ENCODE measurements at regions not wholly inside any gene's neighbourhood (a gene's known extent, or its start where the extent isn't known, plus 50 kb on each side); places are given as distances from the start of the nearest gene placed in this dataset.

DNA sequence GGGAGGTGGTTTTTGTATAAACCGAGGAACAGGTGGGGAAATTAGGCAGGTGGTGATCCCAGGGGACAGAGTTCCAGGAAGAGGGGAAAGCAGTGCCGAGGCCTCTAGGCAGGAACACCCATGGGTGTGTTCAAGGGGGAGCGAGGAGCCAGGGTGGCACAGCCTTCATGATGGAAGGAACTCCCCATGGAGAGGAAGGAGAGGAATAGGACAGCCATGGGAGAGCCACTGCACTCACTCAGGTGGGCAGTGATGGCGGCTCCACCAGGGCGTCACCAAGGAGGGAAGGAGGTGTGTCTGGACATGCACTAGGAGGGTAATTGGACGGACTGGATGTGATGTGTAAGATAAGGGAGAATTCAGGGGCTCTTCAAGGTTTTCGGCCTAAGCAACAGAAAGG is 98.2 kb downstream of the THBS2 start:
- TF ChIP-seq, protein P1, sequence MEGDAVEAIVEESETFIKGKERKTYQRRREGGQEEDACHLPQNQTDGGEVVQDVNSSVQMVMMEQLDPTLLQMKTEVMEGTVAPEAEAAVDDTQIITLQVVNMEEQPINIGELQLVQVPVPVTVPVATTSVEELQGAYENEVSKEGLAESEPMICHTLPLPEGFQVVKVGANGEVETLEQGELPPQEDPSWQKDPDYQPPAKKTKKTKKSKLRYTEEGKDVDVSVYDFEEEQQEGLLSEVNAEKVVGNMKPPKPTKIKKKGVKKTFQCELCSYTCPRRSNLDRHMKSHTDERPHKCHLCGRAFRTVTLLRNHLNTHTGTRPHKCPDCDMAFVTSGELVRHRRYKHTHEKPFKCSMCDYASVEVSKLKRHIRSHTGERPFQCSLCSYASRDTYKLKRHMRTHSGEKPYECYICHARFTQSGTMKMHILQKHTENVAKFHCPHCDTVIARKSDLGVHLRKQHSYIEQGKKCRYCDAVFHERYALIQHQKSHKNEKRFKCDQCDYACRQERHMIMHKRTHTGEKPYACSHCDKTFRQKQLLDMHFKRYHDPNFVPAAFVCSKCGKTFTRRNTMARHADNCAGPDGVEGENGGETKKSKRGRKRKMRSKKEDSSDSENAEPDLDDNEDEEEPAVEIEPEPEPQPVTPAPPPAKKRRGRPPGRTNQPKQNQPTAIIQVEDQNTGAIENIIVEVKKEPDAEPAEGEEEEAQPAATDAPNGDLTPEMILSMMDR (IDR thresholded peaks at IDR 0.05; ENCODE audit: insufficient read depth, low read length, poor library complexity, severe bottlenecking), result no peak
- Histone ChIP-seq H3K27me3 (ENCODE audit: control insufficient read depth, insufficient read depth, low read length) (no peaks in the 10 kb centered on the region), H3K4me3 (ENCODE audit: low read depth, low read length) (no peak overlapping the region), H3K36me3 (ENCODE audit: control insufficient read depth, insufficient read depth, low read length) (no peaks in the 10 kb centered on the region)
- DNase-seq (ENCODE audit: low read depth), result no peak

DNA sequence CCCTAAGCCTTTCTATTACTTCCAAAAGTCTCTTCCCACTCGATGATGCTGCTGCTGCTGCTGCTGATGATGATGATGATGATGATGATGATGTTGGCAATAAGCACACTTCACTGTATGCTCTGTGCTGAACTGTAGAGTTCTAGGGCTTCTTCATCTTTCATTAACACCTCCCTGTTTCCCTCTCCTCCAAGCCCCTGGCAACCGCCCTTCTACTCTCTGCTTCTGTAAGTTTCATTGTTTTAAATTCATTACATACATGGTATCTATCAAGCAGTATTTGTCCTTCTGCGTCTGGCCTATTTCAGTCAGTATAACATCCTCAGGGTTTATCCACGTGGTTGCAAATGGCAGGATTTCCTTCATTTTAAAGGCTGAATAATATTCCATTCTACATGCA is 100.2 kb downstream of the THBS2 start:
- TF ChIP-seq, protein P1 (IDR thresholded peaks at IDR 0.05; ENCODE audit: insufficient read depth, low read length, poor library complexity, severe bottlenecking), result no peak
- Histone ChIP-seq H3K4me3 (ENCODE audit: low read depth, low read length) (no peak overlapping the region), H3K36me3 (ENCODE audit: control insufficient read depth, insufficient read depth, low read length) (no peaks in the 10 kb centered on the region), H3K27me3 (ENCODE audit: control insufficient read depth, insufficient read depth, low read length) (no peaks in the 10 kb centered on the region)
- DNase-seq (ENCODE audit: low read depth), result no peak

DNA sequence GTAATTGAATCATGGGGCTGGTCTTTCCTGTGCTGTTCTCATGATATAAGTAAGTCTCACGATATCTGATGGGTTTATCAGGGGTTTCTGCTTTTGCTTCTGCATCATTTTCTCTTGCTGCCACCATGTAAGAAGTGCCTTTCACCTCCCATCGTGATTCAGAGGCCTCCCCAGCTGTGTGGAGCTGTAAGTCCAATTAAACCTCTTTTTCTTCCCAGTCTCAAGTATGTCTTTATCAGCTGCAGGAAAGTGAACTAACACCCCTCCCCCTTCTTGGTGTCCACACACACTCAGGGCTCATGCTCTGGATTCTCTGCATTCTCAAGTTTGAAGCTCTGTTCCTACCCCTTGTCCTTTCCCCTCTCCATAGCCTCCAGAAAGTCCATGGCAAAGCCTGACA is 107.1 kb downstream of the THBS2 start:
- Histone ChIP-seq H3K27me3 (ENCODE audit: control insufficient read depth, insufficient read depth, low read length) (no peaks in the 10 kb centered on the region), H3K4me3 (ENCODE audit: low read depth, low read length) (no peak overlapping the region), H3K36me3 (ENCODE audit: control insufficient read depth, insufficient read depth, low read length) (no peaks in the 10 kb centered on the region)
- TF ChIP-seq, protein P1 (IDR thresholded peaks at IDR 0.05; ENCODE audit: insufficient read depth, low read length, poor library complexity, severe bottlenecking), result no peak
- DNase-seq (ENCODE audit: low read depth), result no peak

DNA sequence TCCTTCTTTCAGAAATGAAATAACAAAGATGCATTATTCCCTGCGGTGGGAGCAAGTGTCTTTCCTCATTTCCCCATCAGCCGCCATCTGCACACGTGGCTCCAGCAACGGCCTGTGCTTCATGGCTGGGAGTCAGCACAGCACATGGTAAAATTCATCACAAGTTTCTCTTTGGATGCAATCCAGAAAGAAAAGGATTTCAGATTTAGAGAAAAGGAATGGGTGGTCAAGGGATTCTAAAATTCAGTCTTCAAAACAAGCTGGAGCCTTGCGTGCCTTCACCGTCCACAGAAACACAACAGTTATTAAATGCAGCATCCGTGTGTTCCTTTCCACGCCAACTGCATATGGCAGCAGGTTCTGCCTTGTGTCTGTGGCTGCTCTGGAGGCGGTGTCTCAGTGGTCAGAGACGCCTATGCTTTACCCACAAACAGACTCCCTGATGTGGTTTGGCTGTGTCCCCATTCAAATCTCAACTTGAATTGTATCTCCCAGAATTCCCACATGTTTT is 107.6 kb downstream of the THBS2 start:
- TF ChIP-seq, protein P1 (IDR thresholded peaks at IDR 0.05; ENCODE audit: insufficient read depth, low read length, poor library complexity, severe bottlenecking), result no peak
- Histone ChIP-seq H3K4me3 (ENCODE audit: low read depth, low read length) (no peak overlapping the region), H3K27me3 (ENCODE audit: control insufficient read depth, insufficient read depth, low read length) (no peaks in the 10 kb centered on the region), H3K36me3 (ENCODE audit: control insufficient read depth, insufficient read depth, low read length) (no peaks in the 10 kb centered on the region)
- no peak for DNase-seq (ENCODE audit: low read depth)

DNA sequence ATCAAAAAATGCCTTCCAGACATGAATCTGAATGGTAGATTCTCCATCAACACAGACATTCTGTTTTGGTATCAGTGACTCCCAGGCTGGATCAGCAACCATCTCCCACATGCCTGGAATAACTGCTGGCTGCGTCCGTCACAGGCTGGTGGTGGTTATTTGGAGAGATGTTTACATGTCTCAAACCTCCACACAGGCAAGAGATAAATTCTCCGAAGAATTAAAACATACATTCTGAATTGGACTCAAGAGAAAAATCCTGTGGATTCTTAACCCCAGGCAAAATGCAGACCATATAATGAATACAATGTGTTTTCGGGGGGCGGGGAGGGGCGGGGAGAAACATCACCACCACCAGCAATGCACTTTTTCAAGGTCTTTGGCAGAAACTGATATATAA is 108.2 kb downstream of the THBS2 start:
- TF ChIP-seq, protein P1 (IDR thresholded peaks at IDR 0.05; ENCODE audit: insufficient read depth, low read length, poor library complexity, severe bottlenecking), result no peak
- Histone ChIP-seq H3K27me3 (ENCODE audit: control insufficient read depth, insufficient read depth, low read length) (no peaks in the 10 kb centered on the region), H3K4me3 (ENCODE audit: low read depth, low read length) (no peak overlapping the region), H3K36me3 (ENCODE audit: control insufficient read depth, insufficient read depth, low read length) (no peaks in the 10 kb centered on the region)
- no peak for DNase-seq (ENCODE audit: low read depth)

DNA sequence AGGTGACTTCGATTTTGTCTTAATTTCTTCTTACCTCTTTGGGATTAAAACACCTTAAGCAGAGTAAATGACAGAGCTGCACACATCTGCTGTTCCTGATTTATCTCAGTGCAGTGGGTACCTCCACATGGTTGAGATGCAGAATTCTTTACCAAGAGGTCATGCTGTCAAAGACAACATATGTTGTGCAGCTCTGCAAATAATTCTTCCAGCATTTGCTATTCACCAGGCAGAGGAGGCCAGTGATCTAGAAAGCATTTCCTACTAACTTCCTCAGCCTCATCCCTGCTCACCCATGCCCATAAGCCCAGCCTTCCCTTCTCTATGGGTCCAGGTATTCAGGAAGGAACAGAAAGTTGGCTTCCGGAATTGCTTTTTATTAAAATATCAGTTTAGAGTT is 109.3 kb downstream of the THBS2 start:
- Histone ChIP-seq H3K36me3 (ENCODE audit: control insufficient read depth, insufficient read depth, low read length) (no peaks in the 10 kb centered on the region), H3K27me3 (ENCODE audit: control insufficient read depth, insufficient read depth, low read length) (no peaks in the 10 kb centered on the region), H3K4me3 (ENCODE audit: low read depth, low read length) (no peak overlapping the region)
- no peak for DNase-seq (ENCODE audit: low read depth)
- TF ChIP-seq, protein P1 (IDR thresholded peaks at IDR 0.05; ENCODE audit: insufficient read depth, low read length, poor library complexity, severe bottlenecking), result no peak
